ENCODE measurements at regions not wholly inside any gene's neighbourhood (a gene's known extent, or its start where the extent isn't known, plus 50 kb on each side); places are given as distances from the start of the nearest gene placed in this dataset.

DNA sequence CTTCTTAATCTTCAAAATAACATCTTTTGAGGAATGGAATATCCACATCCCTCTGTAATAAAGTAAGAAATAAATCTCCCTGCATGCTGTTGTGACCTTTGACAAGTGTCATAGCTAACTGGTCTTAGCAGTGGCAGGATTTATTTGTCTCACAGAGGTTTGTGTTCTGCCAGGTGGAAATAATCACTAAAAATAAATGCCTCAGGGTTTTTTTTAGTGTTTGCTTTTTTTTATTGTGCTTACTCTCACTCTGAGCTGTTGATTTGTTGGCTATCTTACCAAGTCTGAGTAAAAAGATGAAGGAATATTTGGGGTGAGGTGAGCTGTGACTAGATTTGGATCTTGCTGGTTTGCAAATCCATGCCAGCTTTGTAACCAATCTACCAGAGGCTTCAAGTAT is 285.4 kb downstream of the ALG10B start:
- no peak for TF ChIP-seq CTCF (IDR thresholded peaks at IDR 0.05; ENCODE audit: insufficient read depth, low read length, poor library complexity, severe bottlenecking)
- Histone ChIP-seq H3K36me3 (ENCODE audit: control insufficient read depth, insufficient read depth, low read length) (no peaks in the 10 kb centered on the region), H3K27me3 (replicated peaks; ENCODE audit: control insufficient read depth, insufficient read depth, low read length) (no peaks in the 10 kb centered on the region), H3K4me3 (replicated peaks; ENCODE audit: low read depth, low read length) (no peak overlapping the region)
- DNase-seq (ENCODE audit: extremely low read depth, insufficient read length): no peak
